ENCODE measurements at regions not wholly inside any gene's neighbourhood (a gene's known extent, or its start where the extent isn't known, plus 50 kb on each side); places are given as distances from the start of the nearest gene placed in this dataset.

- intact Hi-C loops (cut with DNase I; ENCODE audit: low total_unique reads) (no loop called here), in situ Hi-C loops (cut with MboI; ENCODE audit: low sequenced_read_pairs in 4 of 4) (no loop called here)
- DNase-seq (no peak), ATAC-seq (no peak)
- Histone ChIP-seq H3K4me3 (no peak overlapping the region), H3K27ac (no peak overlapping the region), H3K9me3 (no peaks in the 10 kb centered on the region), H3K36me3 (no peaks in the 10 kb centered on the region), H3K4me1 (no peaks in the 10 kb centered on the region), H3K27me3 (no peaks in the 10 kb centered on the region)
- TF ChIP-seq, protein P1, sequence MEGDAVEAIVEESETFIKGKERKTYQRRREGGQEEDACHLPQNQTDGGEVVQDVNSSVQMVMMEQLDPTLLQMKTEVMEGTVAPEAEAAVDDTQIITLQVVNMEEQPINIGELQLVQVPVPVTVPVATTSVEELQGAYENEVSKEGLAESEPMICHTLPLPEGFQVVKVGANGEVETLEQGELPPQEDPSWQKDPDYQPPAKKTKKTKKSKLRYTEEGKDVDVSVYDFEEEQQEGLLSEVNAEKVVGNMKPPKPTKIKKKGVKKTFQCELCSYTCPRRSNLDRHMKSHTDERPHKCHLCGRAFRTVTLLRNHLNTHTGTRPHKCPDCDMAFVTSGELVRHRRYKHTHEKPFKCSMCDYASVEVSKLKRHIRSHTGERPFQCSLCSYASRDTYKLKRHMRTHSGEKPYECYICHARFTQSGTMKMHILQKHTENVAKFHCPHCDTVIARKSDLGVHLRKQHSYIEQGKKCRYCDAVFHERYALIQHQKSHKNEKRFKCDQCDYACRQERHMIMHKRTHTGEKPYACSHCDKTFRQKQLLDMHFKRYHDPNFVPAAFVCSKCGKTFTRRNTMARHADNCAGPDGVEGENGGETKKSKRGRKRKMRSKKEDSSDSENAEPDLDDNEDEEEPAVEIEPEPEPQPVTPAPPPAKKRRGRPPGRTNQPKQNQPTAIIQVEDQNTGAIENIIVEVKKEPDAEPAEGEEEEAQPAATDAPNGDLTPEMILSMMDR (IDR thresholded peaks at IDR 0.05 in 4 of 5, conservative IDR thresholded peaks at IDR 0.05 in 1 of 5): no peak
- TF ChIP-seq POLR2A (IDR thresholded peaks at IDR 0.05): no peak
These were observed 154.9 kb downstream of the ASB9 start for GRCh38 chrX:15114743-15115566.

GRCh38 chrX:15107367-15107988, 162.4 kb downstream of the ASB9 start:
- Histone ChIP-seq H3K36me3 (no peaks in the 10 kb centered on the region), H3K27me3 (no peaks in the 10 kb centered on the region), H3K27ac (no peak overlapping the region), H3K9me3 (no peaks in the 10 kb centered on the region), H3K4me1 (no peaks in the 10 kb centered on the region), H3K4me3 (no peak overlapping the region)
- ATAC-seq: no peak
- DNase-seq: no peak
- TF ChIP-seq, protein P1 (IDR thresholded peaks at IDR 0.05 in 4 of 5, conservative IDR thresholded peaks at IDR 0.05 in 1 of 5): no peak
- no peak for TF ChIP-seq POLR2A (IDR thresholded peaks at IDR 0.05)
- intact Hi-C loops (cut with DNase I; ENCODE audit: low total_unique reads): no loop called here
- in situ Hi-C loops (cut with MboI; ENCODE audit: low sequenced_read_pairs in 4 of 4): no loop called here

GRCh38 chrX:15098505-15098904, 171.4 kb downstream of the ASB9 start:
- Histone ChIP-seq H3K9me3 (no peaks in the 10 kb centered on the region), H3K27me3 (no peaks in the 10 kb centered on the region), H3K4me3 (no peak overlapping the region), H3K4me1 (no peaks in the 10 kb centered on the region), H3K36me3 (no peaks in the 10 kb centered on the region), H3K27ac (no peak overlapping the region)
- DNase-seq (no peak), ATAC-seq (no peak)
- TF ChIP-seq, protein P1 (IDR thresholded peaks at IDR 0.05 in 4 of 5, conservative IDR thresholded peaks at IDR 0.05 in 1 of 5): no peak
- TF ChIP-seq POLR2A (IDR thresholded peaks at IDR 0.05): no peak
- intact Hi-C loops (cut with DNase I; ENCODE audit: low total_unique reads) (no loop called here), in situ Hi-C loops (cut with MboI; ENCODE audit: low sequenced_read_pairs in 4 of 4) (no loop called here)

GRCh38 chrX:15087747-15088146, 182.1 kb downstream of the ASB9 start:
- Histone ChIP-seq H3K27ac (no peak overlapping the region), H3K9me3 (no peaks in the 10 kb centered on the region), H3K4me3 (no peak overlapping the region), H3K36me3 (no peaks in the 10 kb centered on the region), H3K4me1 (no peaks in the 10 kb centered on the region), H3K27me3 (no peaks in the 10 kb centered on the region)
- ATAC-seq: no peak
- no peak for DNase-seq
- TF ChIP-seq POLR2A (IDR thresholded peaks at IDR 0.05): no peak
- TF ChIP-seq, protein P1 (IDR thresholded peaks at IDR 0.05 in 4 of 5, conservative IDR thresholded peaks at IDR 0.05 in 1 of 5): no peak
- intact Hi-C loops (cut with DNase I; ENCODE audit: low total_unique reads) (no loop called here), in situ Hi-C loops (cut with MboI; ENCODE audit: low sequenced_read_pairs in 4 of 4) (no loop called here)
